ENCODE measurements at regions not wholly inside any gene's neighbourhood (a gene's known extent, or its start where the extent isn't known, plus 50 kb on each side); places are given as distances from the start of the nearest gene placed in this dataset.

DNA sequence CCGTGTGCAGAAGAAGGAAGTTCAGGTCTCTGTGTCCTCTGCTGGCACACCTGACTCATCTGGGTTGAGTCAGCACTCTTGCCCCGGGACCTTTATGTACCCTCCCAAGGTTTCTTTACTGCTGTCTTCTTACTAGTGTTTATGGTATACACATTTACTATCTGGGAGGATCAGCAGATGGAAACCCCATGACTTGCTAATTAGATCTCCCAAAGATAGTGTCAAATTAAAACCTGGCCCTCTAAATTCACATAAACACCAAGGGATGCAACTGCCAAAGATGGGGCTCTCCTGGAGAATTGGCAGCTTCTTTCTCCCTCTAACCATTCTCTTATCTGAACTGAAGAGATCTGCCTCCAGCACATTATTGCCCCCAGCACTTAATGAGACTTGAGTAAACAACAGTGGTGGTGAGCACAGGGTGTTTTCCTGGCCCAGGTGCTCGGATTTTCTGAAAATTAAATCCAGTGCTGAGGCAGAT is 718.1 kb upstream of the SOX9 start:
- TF ChIP-seq, protein P1, sequence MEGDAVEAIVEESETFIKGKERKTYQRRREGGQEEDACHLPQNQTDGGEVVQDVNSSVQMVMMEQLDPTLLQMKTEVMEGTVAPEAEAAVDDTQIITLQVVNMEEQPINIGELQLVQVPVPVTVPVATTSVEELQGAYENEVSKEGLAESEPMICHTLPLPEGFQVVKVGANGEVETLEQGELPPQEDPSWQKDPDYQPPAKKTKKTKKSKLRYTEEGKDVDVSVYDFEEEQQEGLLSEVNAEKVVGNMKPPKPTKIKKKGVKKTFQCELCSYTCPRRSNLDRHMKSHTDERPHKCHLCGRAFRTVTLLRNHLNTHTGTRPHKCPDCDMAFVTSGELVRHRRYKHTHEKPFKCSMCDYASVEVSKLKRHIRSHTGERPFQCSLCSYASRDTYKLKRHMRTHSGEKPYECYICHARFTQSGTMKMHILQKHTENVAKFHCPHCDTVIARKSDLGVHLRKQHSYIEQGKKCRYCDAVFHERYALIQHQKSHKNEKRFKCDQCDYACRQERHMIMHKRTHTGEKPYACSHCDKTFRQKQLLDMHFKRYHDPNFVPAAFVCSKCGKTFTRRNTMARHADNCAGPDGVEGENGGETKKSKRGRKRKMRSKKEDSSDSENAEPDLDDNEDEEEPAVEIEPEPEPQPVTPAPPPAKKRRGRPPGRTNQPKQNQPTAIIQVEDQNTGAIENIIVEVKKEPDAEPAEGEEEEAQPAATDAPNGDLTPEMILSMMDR (conservative IDR thresholded peaks at IDR 0.05; ENCODE audit: low read depth, low read length): no peak
- no peak for DNase-seq (ENCODE audit: low read depth)
- H3K4me3 ChIP-seq (ENCODE audit: low read depth, low read length): no peak overlapping the region

DNA sequence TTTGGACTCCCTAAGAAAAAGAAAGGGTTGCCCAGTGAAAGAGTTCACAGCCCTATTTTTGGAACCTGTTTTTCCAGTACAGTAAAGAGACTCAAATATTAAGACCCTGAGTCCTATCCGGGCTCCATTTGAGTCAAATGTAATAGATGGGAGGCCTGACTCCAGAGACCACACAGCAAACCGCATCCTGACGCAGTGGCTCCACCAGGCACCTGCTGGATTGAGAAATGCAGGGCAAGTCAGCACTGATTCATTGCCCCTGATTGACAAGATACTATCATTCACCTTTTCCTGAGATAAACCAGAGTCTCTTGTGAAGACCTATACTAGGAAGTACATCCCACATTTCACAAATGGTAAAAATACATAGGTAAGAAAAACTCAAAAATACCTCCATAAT is 715.7 kb upstream of the SOX9 start:
- TF ChIP-seq, protein P1 (conservative IDR thresholded peaks at IDR 0.05; ENCODE audit: low read depth, low read length): no peak

DNA sequence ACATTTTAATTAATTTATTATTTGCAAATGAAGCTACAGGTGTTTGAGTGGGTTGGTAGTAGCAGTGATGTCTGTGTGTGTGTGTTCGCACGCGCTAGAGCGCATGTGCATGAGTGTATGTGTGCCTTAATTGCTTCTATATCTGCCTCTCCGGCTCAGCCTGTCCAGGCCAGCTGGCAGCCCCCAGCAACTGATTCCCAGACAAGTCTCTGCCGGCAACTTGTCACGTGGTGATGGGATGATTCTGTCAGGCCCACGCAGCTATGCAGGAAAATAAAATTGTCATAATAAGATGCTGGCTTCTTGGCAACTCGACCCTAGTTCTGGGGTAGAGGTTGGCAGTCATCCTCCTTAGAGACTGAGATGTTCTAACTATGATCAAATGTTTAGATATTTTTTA is 712.8 kb upstream of the SOX9 start:
- no peak for DNase-seq (ENCODE audit: low read depth)
- TF ChIP-seq, protein P1 (conservative IDR thresholded peaks at IDR 0.05; ENCODE audit: low read depth, low read length): no peak
- no peak overlapping the region for H3K4me3 ChIP-seq (ENCODE audit: low read depth, low read length)

More for the DNA sequence above, 715.7 kb upstream of the SOX9 start:
- no peak for DNase-seq (ENCODE audit: low read depth)
- H3K4me3 ChIP-seq (ENCODE audit: low read depth, low read length): no peak overlapping the region

DNA sequence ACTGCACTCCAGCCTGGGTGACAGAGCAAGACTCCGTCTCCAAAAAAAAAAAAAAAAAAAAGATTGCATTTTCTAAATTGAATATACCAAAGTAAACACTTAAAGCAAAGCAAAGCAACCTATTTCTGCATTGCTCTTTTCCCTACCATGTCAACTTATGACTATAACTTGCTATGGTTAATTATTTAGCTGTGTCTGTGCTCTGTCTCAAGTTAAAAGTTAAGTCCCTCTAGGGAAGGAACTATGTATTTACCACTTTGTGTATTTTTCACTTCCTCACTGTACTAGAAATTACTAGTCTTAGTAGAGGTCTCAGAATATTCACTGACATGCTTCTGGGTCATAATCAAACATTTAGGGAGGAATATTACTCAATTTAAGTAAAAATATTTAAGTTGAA is 711.7 kb upstream of the SOX9 start:
- TF ChIP-seq, protein P1 (conservative IDR thresholded peaks at IDR 0.05; ENCODE audit: low read depth, low read length): no peak
- DNase-seq (ENCODE audit: low read depth): no peak
- no peak overlapping the region for H3K4me3 ChIP-seq (ENCODE audit: low read depth, low read length)

DNA sequence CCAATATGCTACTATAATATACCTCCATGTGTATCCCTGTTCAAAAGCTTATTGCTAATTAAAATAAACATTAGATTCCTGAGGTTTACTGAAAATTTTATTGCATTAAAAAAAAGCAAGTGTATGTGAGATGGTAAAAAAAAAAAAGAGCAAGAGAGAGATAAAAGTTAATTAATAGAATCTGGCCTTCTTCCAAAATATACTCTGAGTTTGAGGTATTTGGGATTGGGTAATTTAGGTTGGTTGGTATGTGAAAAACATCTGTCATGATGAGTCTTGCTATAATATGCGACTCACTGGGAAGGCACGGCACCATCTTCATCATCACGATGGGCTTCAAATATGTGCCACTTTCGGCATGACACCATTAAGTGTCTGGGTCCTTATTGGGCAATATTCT is 711.1 kb upstream of the SOX9 start:
- DNase-seq (ENCODE audit: low read depth): peak; percentile 78
- no peak overlapping the region for H3K4me3 ChIP-seq (ENCODE audit: low read depth, low read length)
- TF ChIP-seq, protein P1 (conservative IDR thresholded peaks at IDR 0.05; ENCODE audit: low read depth, low read length): no peak

DNA sequence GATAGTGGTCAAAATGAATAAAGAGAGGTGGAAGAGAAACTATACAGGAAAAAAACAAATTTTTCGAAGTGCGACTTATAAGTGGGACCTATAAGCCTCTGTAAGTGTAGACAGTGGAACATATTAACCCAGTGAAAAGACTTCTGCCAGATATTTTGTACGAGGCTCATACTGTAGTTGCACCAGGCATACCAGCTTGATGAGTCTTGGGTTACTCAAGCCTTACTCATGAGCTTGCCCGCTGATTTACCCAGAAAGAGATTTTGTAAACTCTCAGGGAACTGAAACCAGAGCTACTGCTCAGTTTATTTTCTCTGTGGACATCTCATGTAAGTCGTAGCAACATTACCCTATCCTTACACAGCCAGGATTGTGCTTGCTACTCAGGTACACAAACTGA is 708.0 kb upstream of the SOX9 start:
- DNase-seq (ENCODE audit: low read depth): peak; percentile 97
- TF ChIP-seq, protein P1 (conservative IDR thresholded peaks at IDR 0.05; ENCODE audit: low read depth, low read length): no peak
- H3K4me3 ChIP-seq (ENCODE audit: low read depth, low read length): no peak overlapping the region

DNA sequence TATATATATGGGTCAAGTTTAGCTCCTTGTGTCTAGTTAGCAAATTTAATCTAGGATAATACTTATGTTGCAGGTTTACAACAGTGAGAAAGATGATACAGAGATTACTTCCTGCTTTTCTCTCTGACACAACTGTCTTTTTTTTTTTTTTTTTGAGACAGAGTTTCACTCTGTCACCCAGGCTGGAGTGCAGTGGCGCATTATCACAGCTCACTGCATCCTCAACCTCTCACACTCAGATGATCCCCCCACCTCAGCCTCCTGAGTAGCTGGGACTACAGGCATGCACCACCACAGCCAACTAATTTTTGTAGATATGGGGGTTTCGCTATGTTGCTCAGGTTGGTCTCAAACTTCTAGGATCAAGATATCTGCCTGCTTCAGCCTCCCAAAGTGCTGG is 706.9 kb upstream of the SOX9 start:
- no peak overlapping the region for H3K4me3 ChIP-seq (ENCODE audit: low read depth, low read length)
- DNase-seq (ENCODE audit: low read depth): no peak
- TF ChIP-seq, protein P1 (conservative IDR thresholded peaks at IDR 0.05; ENCODE audit: low read depth, low read length): no peak
